H1 (cell line): ENCODE measurements at regions not wholly inside any gene's neighbourhood (a gene's known extent, or its start where the extent isn't known, plus 50 kb on each side); places are given as distances from the start of the nearest gene placed in this dataset.

Source experiments
- CTCF ChIA-PET: fragments of 300-600 bp; sonication (Branson Sonifier 250); formaldehyde crosslinking; loops from one replicate; lab custom pipeline; 2021; ENCODE audit not compliant: partially characterized antibody; lab: Charles Lee
- POLR2A ChIA-PET: fragments of 300-600 bp; sonication (Branson Sonifier 250); formaldehyde crosslinking; loops from one replicate; lab custom pipeline; 2021; ENCODE audit warnings: inconsistent platforms; ENCODE audit not compliant: partially characterized antibody; lab: Charles Lee
- DNase-seq, 2 experiments: peaks; one replicate each; pipeline versions ENCODE4 v3.0.0 to v3.0.0-alpha.2; 2010 to 2022; ENCODE audit warnings: low spot score in 2 of 2, low read depth in 1 of 2, mixed read lengths in 1 of 2
- FAIRE-seq: peaks from 2 replicates; lab custom pipeline; 2011; peaks lifted over from hg19 to GRCh38; lab: Jason Lieb, UNC
- H2AFZ ChIP-seq: 2 replicates; pipeline ENCODE4 v1.8.1; 2012; ENCODE audit warnings: low read length, inconsistent platforms
- H2AK5ac ChIP-seq: 2 replicates; pipeline ENCODE4 v1.6.1; 2013; ENCODE audit warnings: low read depth, low read length
- H2BK120ac ChIP-seq: replicated peaks from 2 replicates; pipeline ENCODE3; 2013; ENCODE audit warnings: low read depth, low read length, inconsistent platforms
- H2BK12ac ChIP-seq: 2 replicates; pipeline ENCODE4 v1.6.1; 2013; ENCODE audit warnings: low read depth, low read length
- H2BK15ac ChIP-seq: 2 replicates; pipeline ENCODE4 v1.6.1; 2013; ENCODE audit warnings: low read length
- H2BK20ac ChIP-seq: 2 replicates; pipeline ENCODE4 v1.6.1; 2013; ENCODE audit warnings: low read length
- H2BK5ac ChIP-seq: 2 replicates; pipeline ENCODE4 v1.6.1; 2013; ENCODE audit warnings: low read depth, low read length
- H3K14ac ChIP-seq: 2 replicates; pipeline ENCODE4 v1.6.1; 2013; ENCODE audit warnings: inconsistent platforms; ENCODE audit not compliant: insufficient read length
- H3K18ac ChIP-seq: 2 replicates; pipeline ENCODE4 v1.6.1; 2013; ENCODE audit warnings: low read length; ENCODE audit errors: extremely low read depth
- H3K23ac ChIP-seq: 2 replicates; pipeline ENCODE4 v1.6.1; 2013; ENCODE audit warnings: inconsistent platforms; ENCODE audit not compliant: insufficient read length
- H3K23me2 ChIP-seq: 2 replicates; pipeline ENCODE4 v1.6.1; 2013; ENCODE audit warnings: low read depth, low read length
- H3K27ac ChIP-seq: 2 replicates; pipeline ENCODE4 v1.6.1; 2011; ENCODE audit warnings: low read depth, low read length, inconsistent platforms
- H3K27me3 ChIP-seq, 4 experiments: replicated peaks in 1 of 4; 1 replicate in 1 of 4; 2 replicates in 3 of 4; pipeline versions ENCODE4 v1.6.1 to v1.8.1; 2011 to 2013; ENCODE audit warnings: low read length in 3 of 4, mild to moderate bottlenecking in 3 of 4, inconsistent platforms in 2 of 4, mixed read lengths in 2 of 4, moderate library complexity in 1 of 4; ENCODE audit not compliant: control insufficient read depth in 3 of 4, insufficient read depth in 3 of 4; ENCODE audit errors: extremely low read depth in 1 of 4
- H3K36me3 ChIP-seq, 4 experiments: 2 replicates each; pipeline versions ENCODE4 v1.6.1 to v1.8.1; 2011 to 2013; ENCODE audit warnings: mild to moderate bottlenecking in 4 of 4, low read length in 3 of 4, moderate library complexity in 2 of 4, control low read depth in 1 of 4, inconsistent platforms in 1 of 4; ENCODE audit not compliant: insufficient read depth in 4 of 4, control insufficient read depth in 2 of 4
- H3K4ac ChIP-seq: replicated peaks from 2 replicates; pipeline ENCODE3; 2013; ENCODE audit warnings: low read length, low read depth, mixed read lengths, inconsistent platforms; ENCODE audit not compliant: insufficient read length
- H3K4me1 ChIP-seq, 4 experiments: replicated peaks in 1 of 4; 1 replicate in 1 of 4; 2 replicates in 3 of 4; pipeline versions ENCODE4 v1.6.1 to v1.8.1; 2011 to 2013; ENCODE audit warnings: low read length in 3 of 4, inconsistent platforms in 2 of 4, mixed read lengths in 1 of 4; ENCODE audit not compliant: insufficient read depth in 4 of 4, control insufficient read depth in 3 of 4
- H3K4me2 ChIP-seq, 2 experiments: 2 replicates each; pipeline versions ENCODE4 v1.6.1 to v1.8.1; 2011 to 2013; ENCODE audit warnings: low read depth in 2 of 2, low read length in 2 of 2, control low read depth in 1 of 2, inconsistent platforms in 1 of 2, mild to moderate bottlenecking in 1 of 2; ENCODE audit not compliant: insufficient read depth in 1 of 2
- H3K4me3 ChIP-seq, 4 experiments: fragments of 200-600, 300-600 bp in 1 of 4; sonication (generic), shearing (Covaris generic), sonication (Bioruptor Twin) in 1 of 4; 2 replicates each; pipeline versions ENCODE4 v1.5.1 to v1.8.1; 2011 to 2016; ENCODE audit warnings: low read length in 4 of 4, low read depth in 3 of 4, control low read depth in 2 of 4, inconsistent platforms in 2 of 4, mild to moderate bottlenecking in 2 of 4, mixed read lengths in 1 of 4, moderate library complexity in 1 of 4; ENCODE audit not compliant: insufficient read depth in 2 of 4; ENCODE audit errors: extremely low read depth in 1 of 4
- H3K56ac ChIP-seq: replicated peaks from 2 replicates; pipeline ENCODE3; 2013; ENCODE audit warnings: low read depth, mild to moderate bottlenecking, mixed read lengths, low read length, inconsistent platforms; ENCODE audit not compliant: insufficient read length
- H3K79me1 ChIP-seq: 2 replicates; pipeline ENCODE4 v1.6.1; 2013; ENCODE audit warnings: low read depth, low read length, control low read depth
- H3K79me2 ChIP-seq, 2 experiments: 2 replicates each; pipeline versions ENCODE4 v1.6.1 to v1.8.1; 2012 to 2013; ENCODE audit warnings: low read length in 2 of 2, mild to moderate bottlenecking in 2 of 2, inconsistent platforms in 1 of 2; ENCODE audit not compliant: insufficient read depth in 2 of 2, control insufficient read depth in 1 of 2
- H3K9ac ChIP-seq, 4 experiments: replicated peaks in 1 of 4; 1 replicate in 1 of 4; 2 replicates in 3 of 4; pipeline versions ENCODE4 v1.6.1 to v1.8.1; 2011 to 2013; ENCODE audit warnings: low read depth in 3 of 4, low read length in 3 of 4, control low read depth in 2 of 4, mild to moderate bottlenecking in 2 of 4, moderate library complexity in 2 of 4, inconsistent platforms in 1 of 4; ENCODE audit errors: extremely low read depth in 1 of 4
- H3K9me3 ChIP-seq, 2 experiments: 2 replicates each; pipeline versions ENCODE4 v1.6.1 to v1.8.1; 2012 to 2013; ENCODE audit warnings: mild to moderate bottlenecking in 2 of 2, moderate library complexity in 2 of 2, control low read depth in 1 of 2, inconsistent platforms in 1 of 2, low read depth in 1 of 2, low read length in 1 of 2, mixed read lengths in 1 of 2; ENCODE audit not compliant: insufficient read depth in 2 of 2
- H4K20me1 ChIP-seq, 2 experiments: replicated peaks in 1 of 2; 2 replicates each; pipeline versions ENCODE3 to v1.8.1; 2011 to 2013; ENCODE audit warnings: inconsistent platforms in 2 of 2, low read length in 2 of 2, mild to moderate bottlenecking in 1 of 2; ENCODE audit not compliant: insufficient read depth in 2 of 2, control insufficient read depth in 1 of 2
- H4K5ac ChIP-seq: 2 replicates; pipeline ENCODE4 v1.6.1; 2013; ENCODE audit warnings: low read length, low read depth, mixed read lengths, inconsistent platforms; ENCODE audit not compliant: insufficient read length
- H4K8ac ChIP-seq: 2 replicates; pipeline ENCODE4 v1.8.0; 2013; ENCODE audit warnings: mild to moderate bottlenecking, moderate library complexity, low read length, inconsistent platforms; ENCODE audit not compliant: insufficient read depth; ENCODE audit errors: extremely low read depth
- H4K91ac ChIP-seq: replicated peaks from 2 replicates; pipeline ENCODE3; 2013; ENCODE audit warnings: low read length, mixed read lengths, inconsistent platforms; ENCODE audit not compliant: insufficient read length
- BACH1 ChIP-seq: IDR thresholded peaks from 2 replicates; pipeline ENCODE4 v1.6.1; 2012; ENCODE audit warnings: low read length, improper control_type of control experiment
- CHD1 ChIP-seq: IDR thresholded peaks from 2 replicates; pipeline ENCODE4 v1.6.1; 2012; ENCODE audit warnings: low read depth, low read length, improper control_type of control experiment
- EGR1 ChIP-seq: IDR thresholded peaks from 2 replicates; pipeline ENCODE4 v1.6.1; 2011; ENCODE audit warnings: low read depth, low read length, borderline replicate concordance
- EZH2 ChIP-seq: fragments of 200-600 bp; sonication (generic); IDR thresholded peaks from 2 replicates; pipeline ENCODE4 v1.7.1; 2012; ENCODE audit warnings: low read depth, mild to moderate bottlenecking, moderate library complexity, low read length, inconsistent platforms; ENCODE audit not compliant: severe bottlenecking
- FOSL1 ChIP-seq: IDR thresholded peaks from 2 replicates; pipeline ENCODE4 v1.6.1; 2011; ENCODE audit warnings: mild to moderate bottlenecking, low read depth, low read length, moderate library complexity; ENCODE audit not compliant: insufficient read depth
- GTF2F1 ChIP-seq: IDR thresholded peaks from 2 replicates; pipeline ENCODE4 v1.6.1; 2012; ENCODE audit warnings: low read depth, low read length, improper control_type of control experiment, borderline replicate concordance
- HDAC2 ChIP-seq, 2 experiments: fragments of 300-600 bp in 1 of 2; sonication (generic) in 1 of 2; IDR thresholded peaks; 2 replicates each; pipeline ENCODE4 v1.6.1; 2011 to 2012; ENCODE audit warnings: low read depth in 2 of 2, low read length in 2 of 2, mild to moderate bottlenecking in 2 of 2, moderate library complexity in 2 of 2, borderline replicate concordance in 1 of 2, inconsistent platforms in 1 of 2
- PHF8 ChIP-seq: fragments of 200-600 bp; sonication (generic); conservative IDR thresholded peaks from 2 replicates; pipeline ENCODE4 v1.7.1; 2012; ENCODE audit warnings: low read depth, mild to moderate bottlenecking, inconsistent platforms, low read length, moderate library complexity
- POLR2AphosphoS5 ChIP-seq: IDR thresholded peaks from 2 replicates; pipeline ENCODE4 v1.6.1; 2011; ENCODE audit warnings: low read depth, low read length
- RAD21 ChIP-seq, 2 experiments: IDR thresholded peaks in 1 of 2; conservative IDR thresholded peaks in 1 of 2; 2 replicates each; pipeline ENCODE4 v1.6.1; 2011; ENCODE audit warnings: low read depth in 2 of 2, low read length in 2 of 2, improper control_type of control experiment in 1 of 2, inconsistent platforms in 1 of 2, mild to moderate bottlenecking in 1 of 2, moderate library complexity in 1 of 2
- SIX5 ChIP-seq: IDR thresholded peaks from 2 replicates; pipeline ENCODE4 v1.6.1; 2011; ENCODE audit warnings: mild to moderate bottlenecking, low read depth, low read length
- SP2 ChIP-seq: IDR thresholded peaks from 2 replicates; pipeline ENCODE4 v1.6.1; 2012; ENCODE audit warnings: mild to moderate bottlenecking, low read length, inconsistent platforms
- TAF7 ChIP-seq: optimal IDR thresholded peaks from 2 replicates; pipeline ENCODE3; 2011; ENCODE audit warnings: low read depth, mild to moderate bottlenecking, inconsistent platforms, low read length, moderate library complexity, borderline replicate concordance
- TBP ChIP-seq: IDR thresholded peaks from 2 replicates; pipeline ENCODE4 v1.6.1; 2011; ENCODE audit warnings: low read depth, low read length, improper control_type of control experiment
- YY1 ChIP-seq: IDR thresholded peaks from 2 replicates; pipeline ENCODE4 v1.6.1; 2011; ENCODE audit warnings: low read depth, mild to moderate bottlenecking, low read length
- WGBS, 2 experiments: shearing (Covaris generic) in 1 of 2; methylation state at CpG; one replicate each; pipeline versions ENCODE4 v1.1.6 to v1.1.7; 2013 to 2015; ENCODE audit warnings: low lambda C conversion rate in 2 of 2, mixed read lengths in 2 of 2, inconsistent platforms in 1 of 2, low coverage in 1 of 2, missing lambda C conversion rate in 1 of 2; ENCODE audit not compliant: insufficient replicate concordance in 2 of 2, insufficient coverage in 1 of 2, insufficient read length in 1 of 2; ENCODE audit errors: extremely low coverage in 1 of 2, missing lambda C conversion rate in 1 of 2; 5-methylcytosine and 5-hydroxymethylcytosine counted together

- TF ChIP-seq TBP, result no peak
- no peak for TF ChIP-seq EZH2
- no peak for TF ChIP-seq SIX5
- no peak for TF ChIP-seq RAD21 (IDR thresholded peaks at IDR 0.05 in 1 of 2, conservative IDR thresholded peaks at IDR 0.05 in 1 of 2; ENCODE audit: low read depth in 2 of 2, low read length in 2 of 2)
- no peak for TF ChIP-seq POLR2AphosphoS5
- TF ChIP-seq CHD1, result no peak
- TF ChIP-seq GTF2F1, result no peak
- TF ChIP-seq HDAC2 (IDR thresholded peaks at IDR 0.05; ENCODE audit: borderline replicate concordance in 1 of 2, low read depth in 2 of 2, low read length in 2 of 2), result no peak
- TF ChIP-seq BACH1, result no peak
- TF ChIP-seq PHF8, result no peak
- TF ChIP-seq SP2, result no peak
- no peak for TF ChIP-seq TAF7
- no peak for TF ChIP-seq FOSL1
- TF ChIP-seq EGR1, result no peak
- TF ChIP-seq YY1, result no peak
Observed at GRCh38 chr2:166632616-166633015, 138.6 kb upstream of the SCN7A start.

More at GRCh38 chr2:166632616-166633015, 138.6 kb upstream of the SCN7A start:
- WGBS, 2 experiments, result 93% methylated on average over 3 of the region's 3 CpGs; no CpG with 5 or more reads in 1 of the 2 experiments
- Histone ChIP-seq H2BK15ac (no peak overlapping the region), H3K36me3 (no peaks in the 10 kb centered on the region), H3K27me3 (no peaks in the 10 kb centered on the region), H3K9me3 (no peaks in the 10 kb centered on the region), H3K23ac (no peak overlapping the region), H3K4me3 (no peak overlapping the region), H2BK20ac (no peak overlapping the region), H3K23me2 (no peaks in the 10 kb centered on the region), H2AFZ (peak overlapping the region; percentile 80; the same call in 1 of the 2 replicates), H3K79me2 (no peaks in the 10 kb centered on the region), H3K4ac (no peak overlapping the region), H4K20me1 (no peaks in the 10 kb centered on the region), H3K14ac (no peak overlapping the region), H4K8ac (no peak overlapping the region), H2BK12ac (no peak overlapping the region), H2BK5ac (no peak overlapping the region), H3K56ac (no peak overlapping the region), H4K91ac (no peak overlapping the region), H3K79me1 (no peaks in the 10 kb centered on the region), H2BK120ac (no peak overlapping the region), H3K18ac (no peak overlapping the region), H3K4me1 (peaks cover 0 to 6% (median 1%) of the 10 kb centered on the region in 4 experiments; a peak in 1 of 7 replicates), H3K4me2 (no peak overlapping the region), H3K27ac (no peak overlapping the region), H4K5ac (no peak overlapping the region), H3K9ac (no peak overlapping the region), H2AK5ac (no peak overlapping the region)
- DNase-seq, result no peak
- CTCF ChIA-PET, result interaction anchor here (0.6 to 7.1 kb wide), 7 partner anchors 13 to 285 kb away, joined by 3 to 47 read pairs (median 4); no protein-coding TSS in a partner anchor
- POLR2A ChIA-PET, result no interaction called here
- FAIRE-seq, result no peak
